ENCODE measurements at regions not wholly inside any gene's neighbourhood (a gene's known extent, or its start where the extent isn't known, plus 50 kb on each side); places are given as distances from the start of the nearest gene placed in this dataset.

GRCh38 chr1:82319546-82319945, 518.8 kb downstream of the ADGRL2 start:
- TF ChIP-seq TAF1 (IDR thresholded peaks at IDR 0.05; ENCODE audit: borderline replicate concordance, low read depth, low read length) (no peak), POLR2A (IDR thresholded peaks at IDR 0.05; ENCODE audit: low read depth, low read length) (no peak)
